Esophagus squamous epithelium (tissue), 5 donors: ENCODE measurements at regions not wholly inside any gene's neighbourhood (a gene's known extent, or its start where the extent isn't known, plus 50 kb on each side); places are given as distances from the start of the nearest gene placed in this dataset.
A peak's percentile ranks its signal among the peaks of the same experiment; 100 is the strongest.

Experiments
- DNase-seq: peaks from one replicate; lab custom pipeline; 2025; lab: John Stamatoyannopoulos, UW
- H3K27ac ChIP-seq, 4 donors: fragments of 200-600 bp; sonication (generic); one replicate each; pipeline ENCODE4 v1.5.1; 2016 to 2019; ENCODE audit warnings: mild to moderate bottlenecking in 1 of 4
- H3K27me3 ChIP-seq, 4 donors: fragments of 200-600 bp; sonication (generic); 1 replicate in 3 of 4; 2 replicates in 1 of 4; pipeline versions ENCODE4 v1.5.1 to v1.6.0; 2017 to 2021; ENCODE audit warnings: antibody characterized with exemption in 1 of 4
- H3K36me3 ChIP-seq, 3 donors: fragments of 200-600 bp; sonication (generic); one replicate each; pipeline ENCODE4 v1.5.1; 2016 to 2019
- H3K4me1 ChIP-seq, 3 donors: fragments of 200-600 bp; sonication (generic); one replicate each; pipeline ENCODE4 v1.5.1; 2017 to 2019
- H3K4me3 ChIP-seq, 4 donors: fragments of 200-600 bp; sonication (generic); 1 replicate in 3 of 4; 2 replicates in 1 of 4; pipeline ENCODE4 v1.5.1; 2016 to 2019; ENCODE audit warnings: mild to moderate bottlenecking in 2 of 4, moderate library complexity in 1 of 4
- H3K9me3 ChIP-seq, 3 donors: fragments of 200-600 bp; sonication (generic); one replicate each; pipeline ENCODE4 v1.5.1; 2016 to 2019
- POLR2A ChIP-seq, 4 donors: fragments of 450-650 bp; IDR thresholded peaks; one replicate each; pipeline ENCODE4 v1.6.1; 2017; ENCODE audit warnings: antibody characterized with exemption in 4 of 4, mild to moderate bottlenecking in 4 of 4, moderate library complexity in 3 of 4
- WGBS, 2 donors: methylation state at CpG; one replicate each; pipeline ENCODE4 v1.1.5; 2018; 5-methylcytosine and 5-hydroxymethylcytosine counted together
- intact Hi-C: fragments of 100-400 bp; cut with DNase I; formaldehyde crosslinking; loops from one replicate; pipeline ENCODE4 v1.15.0; 2022
- TF ChIP-seq, protein P1 (sequence below), 6 experiments: fragments of 450-650 bp in 4 of 6; fragments of 200-600 bp in 2 of 6; sonication (generic) in 2 of 6; IDR thresholded peaks; one replicate each; pipeline ENCODE4 v1.5.1; 2016 to 2019; ENCODE audit warnings: antibody characterized with exemption in 6 of 6, mild to moderate bottlenecking in 4 of 6, moderate library complexity in 4 of 6
- donor health status: DM: yes; HTN: yes; CAD: no.

DNA sequence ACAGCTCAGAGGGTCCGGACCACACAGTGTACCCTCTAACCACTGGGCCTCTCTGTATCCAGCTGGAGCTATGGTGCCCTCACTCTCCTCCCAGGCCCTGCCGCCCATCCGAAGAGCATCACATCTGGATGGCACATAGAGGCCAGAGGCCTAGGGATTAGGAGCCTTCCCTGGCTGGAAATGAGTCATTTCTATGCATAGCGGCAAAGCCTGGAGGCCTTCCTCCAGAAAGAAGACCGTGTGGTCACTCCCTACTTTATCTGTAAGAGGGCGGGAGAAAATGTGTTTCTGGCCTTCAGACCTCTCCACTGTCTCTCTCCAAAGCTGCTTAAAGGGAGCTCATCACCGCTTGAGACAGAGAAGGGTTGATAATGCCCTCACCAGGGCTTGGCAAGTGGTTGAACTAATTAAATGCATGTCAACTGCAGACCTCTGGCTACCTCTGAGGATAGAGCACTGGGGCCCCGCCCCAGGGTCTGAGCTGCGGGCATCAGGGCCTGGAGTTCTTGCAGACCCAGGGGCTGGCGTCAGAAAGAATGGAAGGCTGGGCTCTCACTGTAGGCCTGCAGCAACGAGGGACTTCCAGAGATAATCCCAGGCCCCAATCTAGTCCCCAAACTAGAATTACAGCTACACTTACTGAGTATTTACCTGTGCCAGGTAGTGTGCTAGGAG, 122.2 kb downstream of the IRX5 start:
- H3K4me1 ChIP-seq = peaks cover 0 to 9% (median 0%) of the 10 kb centered on the region in 3 donors
- H3K27ac ChIP-seq = no peak overlapping the region
- no peak overlapping the region for H3K4me3 ChIP-seq
- intact Hi-C loops = no loop called here
- H3K27me3 ChIP-seq = peaks cover 0 to 49% (median 11%) of the 10 kb centered on the region in 4 donors
- no peak for DNase-seq
- H3K36me3 ChIP-seq = no peaks in the 10 kb centered on the region
- H3K9me3 ChIP-seq = peaks cover 0 to 6% (median 0%) of the 10 kb centered on the region in 3 donors
- TF ChIP-seq, protein P1, sequence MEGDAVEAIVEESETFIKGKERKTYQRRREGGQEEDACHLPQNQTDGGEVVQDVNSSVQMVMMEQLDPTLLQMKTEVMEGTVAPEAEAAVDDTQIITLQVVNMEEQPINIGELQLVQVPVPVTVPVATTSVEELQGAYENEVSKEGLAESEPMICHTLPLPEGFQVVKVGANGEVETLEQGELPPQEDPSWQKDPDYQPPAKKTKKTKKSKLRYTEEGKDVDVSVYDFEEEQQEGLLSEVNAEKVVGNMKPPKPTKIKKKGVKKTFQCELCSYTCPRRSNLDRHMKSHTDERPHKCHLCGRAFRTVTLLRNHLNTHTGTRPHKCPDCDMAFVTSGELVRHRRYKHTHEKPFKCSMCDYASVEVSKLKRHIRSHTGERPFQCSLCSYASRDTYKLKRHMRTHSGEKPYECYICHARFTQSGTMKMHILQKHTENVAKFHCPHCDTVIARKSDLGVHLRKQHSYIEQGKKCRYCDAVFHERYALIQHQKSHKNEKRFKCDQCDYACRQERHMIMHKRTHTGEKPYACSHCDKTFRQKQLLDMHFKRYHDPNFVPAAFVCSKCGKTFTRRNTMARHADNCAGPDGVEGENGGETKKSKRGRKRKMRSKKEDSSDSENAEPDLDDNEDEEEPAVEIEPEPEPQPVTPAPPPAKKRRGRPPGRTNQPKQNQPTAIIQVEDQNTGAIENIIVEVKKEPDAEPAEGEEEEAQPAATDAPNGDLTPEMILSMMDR (IDR thresholded peaks at IDR 0.05) = no peak
- TF ChIP-seq POLR2A (IDR thresholded peaks at IDR 0.05) = no peak
- 83 to 85% methylated on average over 5 of the region's 11 CpGs for WGBS, 2 donors

DNA sequence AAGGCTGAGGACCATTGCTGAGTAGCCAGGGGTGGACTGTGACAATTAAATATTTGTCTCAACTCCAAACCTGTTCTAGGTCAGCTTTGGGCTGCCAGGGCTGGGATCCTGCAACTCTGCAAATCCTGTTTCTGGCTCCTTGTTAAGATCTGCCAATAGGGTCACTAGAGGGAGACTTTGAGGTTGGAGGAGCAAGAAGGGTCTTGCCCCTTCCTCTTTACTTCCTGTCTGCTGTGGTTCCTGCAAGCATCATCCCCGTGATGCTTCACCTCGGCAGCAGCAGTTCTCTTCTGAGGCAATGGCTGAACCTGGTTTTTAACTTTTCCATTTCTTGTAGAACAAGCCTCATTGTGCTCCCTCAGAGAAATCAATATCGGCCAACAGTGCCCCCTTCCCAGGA, 124.6 kb downstream of the IRX5 start:
- H3K36me3 ChIP-seq = no peaks in the 10 kb centered on the region
- 85 to 88% methylated on average over 3 of the region's 3 CpGs for WGBS, 2 donors
- H3K9me3 ChIP-seq = peaks cover 0 to 6% (median 0%) of the 10 kb centered on the region in 3 donors
- no peak overlapping the region for H3K4me3 ChIP-seq
- H3K4me1 ChIP-seq = peaks cover 0 to 9% (median 0%) of the 10 kb centered on the region in 3 donors
- H3K27ac ChIP-seq = no peak overlapping the region
- H3K27me3 ChIP-seq = peaks cover 0 to 71% (median 11%) of the 10 kb centered on the region in 4 donors
- intact Hi-C loops = no loop called here
- no peak for TF ChIP-seq POLR2A (IDR thresholded peaks at IDR 0.05)
- TF ChIP-seq, protein P1 (IDR thresholded peaks at IDR 0.05) = no peak
- no peak for DNase-seq

DNA sequence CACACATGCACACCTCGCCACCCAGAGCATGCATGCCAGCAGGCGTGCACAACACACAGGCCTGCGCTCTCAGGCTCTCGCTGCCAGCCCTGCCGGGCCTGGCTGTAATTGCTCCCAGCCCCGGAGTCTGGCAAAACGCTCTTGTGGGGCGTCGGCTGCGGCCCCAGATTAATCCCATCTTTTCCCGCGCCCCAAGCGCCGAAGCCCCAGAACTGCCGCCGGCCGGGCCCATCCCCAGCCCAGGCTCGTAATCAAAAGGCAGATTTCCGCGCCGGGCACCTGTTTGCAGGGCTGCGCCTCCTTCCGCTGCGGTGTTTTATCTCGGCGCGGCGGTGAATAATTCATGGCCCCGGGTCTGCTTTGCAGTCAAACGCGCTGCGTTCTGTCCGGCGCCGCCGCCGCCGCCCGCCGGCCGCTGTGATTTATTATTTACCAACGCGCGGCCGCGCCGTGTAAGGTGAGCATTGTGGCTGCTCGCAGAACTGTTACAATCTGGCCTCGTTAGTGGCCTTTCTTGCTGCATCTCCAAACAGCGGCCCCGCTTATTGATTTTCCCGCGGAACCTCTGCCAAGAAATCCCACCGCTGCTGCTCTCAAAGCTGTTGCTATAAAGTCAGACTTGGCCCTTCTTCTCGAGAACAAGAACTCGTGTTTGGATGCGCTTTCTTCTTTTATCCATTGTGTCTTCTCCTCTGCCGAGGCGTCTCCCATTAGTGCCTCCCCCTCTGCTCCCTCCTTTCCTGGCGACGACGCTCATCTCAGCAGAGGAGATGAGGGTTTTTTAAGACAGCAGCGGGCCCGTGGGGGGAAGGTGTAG, 126.1 kb downstream of the IRX5 start:
- peak overlapping the region in 3 of 4 donors; percentile 7 to 50 (median 14) for H3K4me3 ChIP-seq

DNA sequence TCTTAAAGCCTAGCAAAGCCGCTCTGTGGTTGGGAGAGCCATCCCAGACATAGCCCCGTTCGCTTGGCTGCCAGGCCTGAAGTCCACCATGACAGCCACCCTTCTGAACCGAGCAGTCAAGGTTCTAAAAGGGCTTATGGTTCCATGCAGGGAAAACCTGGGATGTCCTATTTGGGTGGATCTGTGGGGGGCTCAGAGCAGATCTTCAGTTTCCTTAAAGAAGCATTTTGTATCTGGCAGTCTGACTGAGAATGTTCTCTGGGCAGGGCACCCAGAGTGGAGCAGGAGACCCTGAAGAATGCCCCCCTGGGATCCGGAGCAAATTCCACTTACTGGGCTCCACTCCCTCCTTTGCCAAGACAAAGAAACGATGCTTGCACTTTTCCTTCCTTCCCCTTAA, 127.2 kb downstream of the IRX5 start:
- Histone ChIP-seq H3K27me3 (peaks cover 0 to 84% (median 11%) of the 10 kb centered on the region in 4 donors), H3K36me3 (no peaks in the 10 kb centered on the region), H3K4me1 (peaks cover 0 to 9% (median 0%) of the 10 kb centered on the region in 3 donors), H3K27ac (no peak overlapping the region), H3K9me3 (peaks cover 0 to 6% (median 0%) of the 10 kb centered on the region in 3 donors), H3K4me3 (no peak overlapping the region)
- 67 to 75% methylated on average over 2 to 6 of the region's 6 CpGs for WGBS, 2 donors
- intact Hi-C loops = no loop called here
- DNase-seq = no peak
- TF ChIP-seq, protein P1 (IDR thresholded peaks at IDR 0.05) = no peak
- no peak for TF ChIP-seq POLR2A (IDR thresholded peaks at IDR 0.05)

More for the DNA sequence above, 126.1 kb downstream of the IRX5 start:
- no peak for DNase-seq
- Histone ChIP-seq H3K9me3 (peaks cover 0 to 6% (median 0%) of the 10 kb centered on the region in 3 donors), H3K36me3 (no peaks in the 10 kb centered on the region), H3K27ac (no peak overlapping the region), H3K4me1 (peaks cover 0 to 9% (median 0%) of the 10 kb centered on the region in 3 donors), H3K27me3 (peaks cover 0 to 80% (median 11%) of the 10 kb centered on the region in 4 donors)
- WGBS, 2 donors = 0 to 8% methylated on average over 23 to 27 of the region's 64 CpGs
- no peak for TF ChIP-seq POLR2A (IDR thresholded peaks at IDR 0.05)
- TF ChIP-seq, protein P1 (IDR thresholded peaks at IDR 0.05) = peak in 1 of 6 experiments; percentile 45
- intact Hi-C loops = no loop called here

DNA sequence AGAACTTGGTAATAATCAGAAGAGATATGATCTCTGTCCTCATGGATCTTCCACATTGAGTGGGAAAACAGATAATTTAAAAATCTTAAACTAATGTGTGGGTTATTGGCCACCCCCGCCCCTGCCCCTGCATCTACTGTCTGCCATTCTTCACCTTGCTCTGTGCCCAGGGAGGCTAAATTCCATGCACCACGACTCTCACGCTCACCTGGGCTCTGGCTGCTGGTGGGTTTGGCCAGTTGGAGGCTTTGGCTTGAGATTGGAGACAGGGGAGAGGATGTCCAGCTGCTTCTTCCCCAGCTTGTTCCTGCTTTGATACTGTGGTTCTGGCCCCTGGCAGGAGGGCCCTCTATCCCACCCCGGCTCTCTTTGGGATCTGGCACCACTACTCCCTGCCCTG, 127.9 kb downstream of the IRX5 start:
- no peak for DNase-seq
- TF ChIP-seq POLR2A (IDR thresholded peaks at IDR 0.05) = no peak
- TF ChIP-seq, protein P1 (IDR thresholded peaks at IDR 0.05) = no peak
- 55 to 76% methylated on average over 1 to 4 of the region's 4 CpGs for WGBS, 2 donors
- peaks cover 0 to 9% (median 0%) of the 10 kb centered on the region in 3 donors for H3K4me1 ChIP-seq
- peaks cover 0 to 85% (median 11%) of the 10 kb centered on the region in 4 donors for H3K27me3 ChIP-seq
- H3K9me3 ChIP-seq = peaks cover 0 to 6% (median 0%) of the 10 kb centered on the region in 3 donors
- intact Hi-C loops = no loop called here
- H3K27ac ChIP-seq = no peak overlapping the region
- H3K36me3 ChIP-seq = no peaks in the 10 kb centered on the region
- no peak overlapping the region for H3K4me3 ChIP-seq
